Motor neuron (in vitro differentiated cells): ENCODE measurements at regions not wholly inside any gene's neighbourhood (a gene's known extent, or its start where the extent isn't known, plus 50 kb on each side); places are given as distances from the start of the nearest gene placed in this dataset.
A peak's percentile ranks its signal among the peaks of the same experiment; 100 is the strongest.

Experiments used
- ATAC-seq, 8 experiments: fragments of 200-7000 bp; cut with Tn5 transposase; replicated peaks in 6 of 8; 2 replicates each; pipeline ENCODE4 v1.8.0; 2021; ENCODE audit warnings: mild to moderate bottlenecking in 8 of 8, moderate library complexity in 8 of 8
- H3K27ac ChIP-seq, 2 donors: fragments of 250-450 bp; sonication (Bioruptor Pico); 2 replicates each; pipeline ENCODE4 v1.9.0; 2021; ENCODE audit warnings: antibody characterized with exemption in 2 of 2, mild to moderate bottlenecking in 2 of 2, moderate library complexity in 1 of 2
- H3K4me1 ChIP-seq, 2 donors: fragments of 250-450 bp; sonication (Bioruptor Pico); replicated peaks in 1 of 2; 2 replicates each; pipeline ENCODE4 v1.6.1; 2021; ENCODE audit warnings: antibody characterized with exemption in 2 of 2, mild to moderate bottlenecking in 2 of 2, moderate library complexity in 1 of 2
- H3K4me3 ChIP-seq, 5 donors: fragments of 250-450 bp; sonication (Bioruptor Pico); 2 replicates each; pipeline ENCODE4 v1.9.0; 2021; ENCODE audit warnings: antibody characterized with exemption in 5 of 5, mild to moderate bottlenecking in 5 of 5, moderate library complexity in 4 of 5
- WGBS, 10 experiments: fragments of 450-650 bp; shearing (Covaris generic); methylation state at CpG; one replicate each; pipeline ENCODE4 v1.0.0; 2022; 5-methylcytosine and 5-hydroxymethylcytosine counted together
- in situ Hi-C, 9 experiments: fragments of 400-800 bp; cut with MboI; loops; one replicate each; pipeline ENCODE4 v1.15.0; 2021; ENCODE audit warnings: low sequenced_read_pairs in 9 of 9, low pct_unique_long_range_greater_than_20kb in 2 of 9; ENCODE audit not compliant: unreplicated experiment in 9 of 9

GRCh38 chr2:117067900-117068299 is 746.6 kb upstream of the DDX18 start:
- 0 to 100% (median 91%) methylated on average over 1 to 4 of the region's 4 CpGs; no CpG with 5 or more reads in 4 of the 10 experiments for WGBS, 10 experiments
- Histone ChIP-seq H3K4me1 (no peaks in the 10 kb centered on the region), H3K27ac (no peak overlapping the region), H3K4me3 (no peak overlapping the region)
- in situ Hi-C loops: no loop called here
- no peak for ATAC-seq

GRCh38 chr2:117068371-117068770 is 746.1 kb upstream of the DDX18 start:
- ATAC-seq: peak in 1 of 8 experiments; percentile 35

GRCh38 chr2:117071556-117072102 is 742.9 kb upstream of the DDX18 start:
- Histone ChIP-seq H3K27ac (no peak overlapping the region), H3K4me3 (no peak overlapping the region), H3K4me1 (no peaks in the 10 kb centered on the region)
- 21 to 100% (median 83%) methylated on average over 1 to 7 of the region's 31 CpGs; no CpG with 5 or more reads in 4 of the 10 experiments for WGBS, 10 experiments
- no peak for ATAC-seq
- in situ Hi-C loops: no loop called here

More at GRCh38 chr2:117068371-117068770, 746.1 kb upstream of the DDX18 start:
- in situ Hi-C loops: no loop called here
- H3K4me3 ChIP-seq: no peak overlapping the region
- WGBS, 10 experiments: 0 to 75% (median 35%) methylated on average over 1 to 2 of the region's 2 CpGs; no CpG with 5 or more reads in 4 of the 10 experiments
- H3K4me1 ChIP-seq: no peaks in the 10 kb centered on the region
- no peak overlapping the region for H3K27ac ChIP-seq

GRCh38 chr2:117074756-117075155 is 739.7 kb upstream of the DDX18 start:
- Histone ChIP-seq H3K27ac (no peak overlapping the region), H3K4me3 (no peak overlapping the region), H3K4me1 (no peaks in the 10 kb centered on the region)
- no peak for ATAC-seq
- WGBS, 10 experiments: 0 to 100% (median 37%) methylated on average over 1 to 4 of the region's 4 CpGs; no CpG with 5 or more reads in 3 of the 10 experiments
- in situ Hi-C loops: no loop called here

- in situ Hi-C loops: no loop called here
- Histone ChIP-seq H3K27ac (no peak overlapping the region), H3K4me3 (no peak overlapping the region), H3K4me1 (peaks cover 17 to 24% of the 10 kb centered on the region in 2 donors)
- 0 to 80% (median 67%) methylated on average over 1 to 3 of the region's 3 CpGs; no CpG with 5 or more reads in 3 of the 10 experiments for WGBS, 10 experiments
- no peak for ATAC-seq
Observed at GRCh38 chr2:117085256-117085655, 729.2 kb upstream of the DDX18 start.

GRCh38 chr2:117085737-117086136 is 728.8 kb upstream of the DDX18 start:
- Histone ChIP-seq H3K4me1 (peaks cover 17 to 24% of the 10 kb centered on the region in 2 donors), H3K27ac (no peak overlapping the region), H3K4me3 (no peak overlapping the region)
- in situ Hi-C loops: no loop called here
- no peak for ATAC-seq
- 0 to 100% (median 57%) methylated on average over 1 of the region's 1 CpG; no CpG with 5 or more reads in 1 of the 10 experiments for WGBS, 10 experiments

- in situ Hi-C loops: no loop called here
- 0 to 60% (median 7%) methylated on average over 1 to 3 of the region's 3 CpGs; no CpG with 5 or more reads in 1 of the 10 experiments for WGBS, 10 experiments
- ATAC-seq: peak in 5 of 8 experiments; percentile 38 to 64 (median 50)
- H3K27ac ChIP-seq: no peak overlapping the region
- peaks cover 17 to 24% of the 10 kb centered on the region in 2 donors for H3K4me1 ChIP-seq
- no peak overlapping the region for H3K4me3 ChIP-seq
Observed at GRCh38 chr2:117086174-117086942, 728.1 kb upstream of the DDX18 start.

- Histone ChIP-seq H3K27ac (peak overlapping the region; percentile 10 to 64), H3K4me1 (peaks cover 17 to 24% of the 10 kb centered on the region in 2 donors), H3K4me3 (no peak overlapping the region)
- in situ Hi-C loops: no loop called here
- 0 to 67% (median 32%) methylated on average over 1 to 4 of the region's 4 CpGs; no CpG with 5 or more reads in 1 of the 10 experiments for WGBS, 10 experiments
- peak in 5 of 8 experiments; percentile 22 to 40 (median 34) for ATAC-seq
Observed at GRCh38 chr2:117086943-117087250, 727.6 kb upstream of the DDX18 start.

- Histone ChIP-seq H3K27ac (peak overlapping the region; percentile 51 to 78), H3K4me3 (no peak overlapping the region), H3K4me1 (peaks cover 17 to 24% of the 10 kb centered on the region in 2 donors)
- ATAC-seq: peak in 5 of 8 experiments; percentile 83 to 87 (median 85)
- 0 to 20% (median 7%) methylated on average over 1 to 6 of the region's 9 CpGs; no CpG with 5 or more reads in 3 of the 10 experiments for WGBS, 10 experiments
- in situ Hi-C loops: no loop called here
Observed at GRCh38 chr2:117087535-117088291, 726.8 kb upstream of the DDX18 start.

GRCh38 chr2:117091041-117091837 is 723.3 kb upstream of the DDX18 start:
- Histone ChIP-seq H3K27ac (no peak overlapping the region), H3K4me3 (no peak overlapping the region), H3K4me1 (peaks cover 15 to 18% of the 10 kb centered on the region in 2 donors)
- no peak for ATAC-seq
- in situ Hi-C loops: no loop called here
- WGBS, 10 experiments: 0 to 100% (median 63%) methylated on average over 1 to 2 of the region's 2 CpGs; no CpG with 5 or more reads in 1 of the 10 experiments

GRCh38 chr2:117101613-117102012 is 712.9 kb upstream of the DDX18 start:
- WGBS, 10 experiments: 27 to 100% (median 68%) methylated on average over 1 of the region's 1 CpG; no CpG with 5 or more reads in 2 of the 10 experiments
- H3K4me3 ChIP-seq: no peak overlapping the region
- peaks cover 2 to 6% of the 10 kb centered on the region in 2 donors for H3K4me1 ChIP-seq
- in situ Hi-C loops: no loop called here
- H3K27ac ChIP-seq: no peak overlapping the region
- no peak for ATAC-seq

GRCh38 chr2:117108741-117109267 is 705.7 kb upstream of the DDX18 start:
- ATAC-seq: no peak
- 0 to 97% (median 86%) methylated on average over 1 to 8 of the region's 9 CpGs; no CpG with 5 or more reads in 1 of the 10 experiments for WGBS, 10 experiments
- H3K4me1 ChIP-seq: no peaks in the 10 kb centered on the region
- H3K27ac ChIP-seq: no peak overlapping the region
- no peak overlapping the region for H3K4me3 ChIP-seq
- in situ Hi-C loops: no loop called here
